HS-27A (cell line): ENCODE measurements at regions not wholly inside any gene's neighbourhood (a gene's known extent, or its start where the extent isn't known, plus 50 kb on each side); places are given as distances from the start of the nearest gene placed in this dataset.
"Not testable (repeated sequence)": the region's sequence is repeated elsewhere in the genome, so short reads cannot be mapped to it uniquely, and the experiment has no call there.

ENCODE experiments used
- DNase-seq: peaks from one replicate; pipeline ENCODE4 v3.0.0-alpha.2; 2012; ENCODE audit warnings: low read depth, missing footprints

DNA sequence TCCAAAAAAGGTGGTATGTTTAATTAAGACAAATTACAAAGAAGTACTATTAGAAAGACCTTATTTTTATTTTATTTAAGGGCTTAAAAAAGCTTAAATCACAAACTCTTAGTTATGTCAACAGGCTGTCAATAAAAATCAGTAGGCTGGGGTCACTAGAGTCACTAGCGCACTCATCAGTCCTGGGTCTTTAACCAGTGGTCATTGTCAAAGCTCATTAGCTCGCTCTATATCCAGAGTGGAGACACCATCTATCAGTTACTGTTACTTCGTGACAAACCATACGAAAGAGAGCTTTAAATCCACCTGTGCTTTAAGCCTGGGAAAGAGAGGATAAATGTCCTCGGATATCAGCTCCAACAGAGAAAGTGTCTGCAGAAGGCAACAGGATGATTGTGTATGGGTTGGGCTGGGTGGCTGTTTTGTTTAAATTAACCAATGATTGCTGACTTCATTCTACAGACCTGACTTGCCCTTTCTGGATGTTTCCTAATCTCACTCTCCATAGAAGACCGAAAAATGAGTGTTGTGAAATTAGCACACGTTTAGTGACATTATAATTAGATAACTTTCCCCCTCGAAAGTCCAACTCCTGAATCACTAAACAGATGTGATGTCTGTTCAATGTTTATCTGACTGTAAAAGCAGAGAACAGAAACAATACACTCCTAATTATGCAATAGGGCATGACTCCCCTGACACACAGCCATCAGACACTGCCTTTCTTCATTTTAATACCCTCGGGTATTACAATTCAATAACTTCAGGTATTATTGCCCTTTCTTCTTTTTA is 123.6 kb upstream of the TNPO1 start:
- DNase-seq: no peak

DNA sequence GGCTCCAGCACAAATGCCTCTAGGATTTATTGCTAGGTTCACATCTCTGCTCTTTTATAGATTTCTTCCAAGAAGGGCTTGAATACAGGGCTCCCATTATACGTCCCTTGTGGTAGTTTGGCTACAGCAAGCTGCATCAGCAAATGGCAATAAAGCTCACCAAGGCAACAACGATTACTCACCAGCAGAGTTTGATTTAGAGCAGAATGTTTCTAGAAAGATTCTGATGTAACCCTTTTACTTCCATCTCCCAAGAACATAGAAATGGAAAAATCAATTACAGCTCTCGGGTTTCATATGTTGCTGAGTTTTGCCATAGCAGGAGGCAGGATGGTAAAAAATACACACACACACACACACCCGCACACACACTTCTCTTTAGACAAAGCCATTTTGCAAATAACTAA is 124.2 kb upstream of the TNPO1 start:
- DNase-seq: no peak

GRCh38 chr5:72691751-72692150 is 124.7 kb upstream of the TNPO1 start:
- DNase-seq: no peak

GRCh38 chr5:72688916-72689315 is 127.5 kb upstream of the TNPO1 start:
- no peak for DNase-seq

DNA sequence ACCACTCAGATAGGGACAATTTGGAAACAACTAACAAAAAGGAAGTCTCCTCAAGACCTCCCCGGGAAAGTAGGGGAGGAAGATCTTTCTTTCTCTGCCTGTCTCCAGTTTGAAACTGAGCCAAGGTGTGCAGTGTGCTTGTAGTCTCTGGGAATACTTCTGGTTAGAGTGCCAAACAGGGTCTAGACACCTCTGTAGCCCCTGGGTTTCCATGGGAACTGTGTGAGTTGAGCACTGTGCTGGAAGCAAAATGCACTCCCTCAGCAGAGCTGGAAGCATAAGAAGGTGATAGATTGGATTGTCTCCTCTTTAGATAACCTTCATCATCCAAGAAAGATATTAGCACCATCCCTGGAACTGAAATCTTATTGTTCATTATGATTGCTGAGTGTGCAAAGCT is 129.2 kb upstream of the TNPO1 start:
- DNase-seq: no peak

- DNase-seq: no peak
Measured at GRCh38 chr5:72682561-72682960, 133.9 kb upstream of the TNPO1 start.

DNA sequence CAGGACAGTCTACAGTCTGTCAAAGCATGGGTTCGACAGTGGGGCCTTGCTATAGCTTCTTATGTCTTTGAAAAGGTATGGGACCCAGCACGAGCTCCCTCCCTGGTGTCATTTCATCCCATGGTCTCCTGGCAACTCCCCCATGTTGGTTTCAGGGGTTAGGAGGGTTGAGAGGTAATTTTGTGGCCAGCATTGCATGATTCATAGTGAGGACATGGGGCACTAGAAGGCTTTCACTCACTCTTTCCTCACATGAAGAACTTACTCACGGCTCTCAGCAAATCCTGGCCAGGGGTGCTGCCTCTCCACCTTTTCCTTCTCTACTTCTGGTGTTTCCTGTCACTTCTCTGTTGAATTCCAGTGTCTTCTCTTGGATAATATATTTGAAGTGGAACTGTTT is 134.7 kb upstream of the TNPO1 start:
- no peak for DNase-seq

- no peak for DNase-seq
Measured at GRCh38 chr5:72677447-72677846, 139.0 kb upstream of the TNPO1 start.

- not testable (repeated sequence) for DNase-seq
Measured at GRCh38 chr5:72676831-72677230, 139.6 kb upstream of the TNPO1 start.

DNA sequence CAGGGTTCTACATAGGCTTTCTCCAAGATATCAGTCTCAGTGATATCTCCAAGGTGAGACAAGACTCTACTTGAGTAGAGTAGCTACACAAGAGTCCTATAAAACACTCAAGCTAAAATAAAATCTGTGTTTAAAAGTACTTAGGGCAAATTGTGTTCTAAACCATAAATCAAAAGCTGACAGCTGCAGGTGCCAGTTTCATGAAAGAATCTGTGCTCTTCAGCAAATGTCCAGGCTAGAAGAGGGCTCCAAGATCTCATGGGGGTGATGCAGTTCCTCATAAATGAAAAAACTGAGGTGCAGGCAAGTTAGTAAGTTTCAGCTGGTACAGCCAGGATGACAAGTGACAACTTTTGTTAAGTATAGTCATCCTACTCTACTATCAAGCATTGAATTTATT is 142.8 kb upstream of the TNPO1 start:
- no peak for DNase-seq

DNA sequence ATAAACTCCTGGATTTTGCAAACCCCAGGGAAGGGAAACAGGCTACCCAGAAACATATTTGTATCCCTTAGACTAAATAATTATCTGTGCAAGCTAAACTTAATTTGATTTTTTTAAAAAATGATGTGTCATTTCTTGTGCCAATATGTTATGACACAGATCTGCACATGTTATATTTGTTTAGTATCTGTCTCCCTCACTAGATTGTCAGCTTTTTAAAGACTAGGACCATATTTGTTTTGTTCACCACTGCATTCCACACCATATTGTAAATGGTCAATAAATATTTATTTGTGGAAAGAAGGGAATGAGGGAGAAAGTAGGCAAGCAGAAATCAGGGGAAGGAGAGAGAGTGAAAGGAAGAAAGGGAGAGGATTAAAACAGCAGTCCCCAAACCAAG is 143.3 kb upstream of the TNPO1 start:
- DNase-seq: no peak

- no peak for DNase-seq
Measured at GRCh38 chr5:72667708-72668107, 148.8 kb upstream of the TNPO1 start.

GRCh38 chr5:72662936-72663335 is 153.5 kb upstream of the TNPO1 start:
- DNase-seq: no peak

- no peak for DNase-seq
Measured at GRCh38 chr5:72662305-72662704, 154.2 kb upstream of the TNPO1 start.

GRCh38 chr5:72661405-72661804 is 154.2 kb upstream of the ZNF366 start:
- DNase-seq: no peak

DNA sequence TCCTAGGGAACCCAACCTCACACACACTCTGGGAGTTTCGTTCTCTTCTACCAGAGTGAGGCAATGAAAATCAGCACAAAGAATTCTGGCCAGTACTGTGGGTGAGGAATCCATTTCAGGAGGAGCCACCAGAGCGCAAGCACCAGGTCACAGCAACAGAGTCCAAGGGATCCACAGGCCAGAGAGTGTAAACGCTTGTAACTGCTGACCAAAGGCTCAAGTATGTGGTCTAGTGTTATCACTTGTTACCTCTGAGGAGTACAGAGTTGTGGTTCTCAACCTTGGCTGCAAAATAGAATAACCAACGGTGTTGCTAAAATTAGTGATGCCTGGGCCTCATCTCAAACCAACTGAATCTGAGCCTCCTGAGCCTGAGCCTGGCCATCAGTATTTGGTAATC is 152.5 kb upstream of the ZNF366 start:
- DNase-seq: no peak

- no peak for DNase-seq
Measured at GRCh38 chr5:72658761-72659540, 151.7 kb upstream of the ZNF366 start.

- DNase-seq: no peak
Measured at GRCh38 chr5:72658161-72658560, 151.0 kb upstream of the ZNF366 start.

DNA sequence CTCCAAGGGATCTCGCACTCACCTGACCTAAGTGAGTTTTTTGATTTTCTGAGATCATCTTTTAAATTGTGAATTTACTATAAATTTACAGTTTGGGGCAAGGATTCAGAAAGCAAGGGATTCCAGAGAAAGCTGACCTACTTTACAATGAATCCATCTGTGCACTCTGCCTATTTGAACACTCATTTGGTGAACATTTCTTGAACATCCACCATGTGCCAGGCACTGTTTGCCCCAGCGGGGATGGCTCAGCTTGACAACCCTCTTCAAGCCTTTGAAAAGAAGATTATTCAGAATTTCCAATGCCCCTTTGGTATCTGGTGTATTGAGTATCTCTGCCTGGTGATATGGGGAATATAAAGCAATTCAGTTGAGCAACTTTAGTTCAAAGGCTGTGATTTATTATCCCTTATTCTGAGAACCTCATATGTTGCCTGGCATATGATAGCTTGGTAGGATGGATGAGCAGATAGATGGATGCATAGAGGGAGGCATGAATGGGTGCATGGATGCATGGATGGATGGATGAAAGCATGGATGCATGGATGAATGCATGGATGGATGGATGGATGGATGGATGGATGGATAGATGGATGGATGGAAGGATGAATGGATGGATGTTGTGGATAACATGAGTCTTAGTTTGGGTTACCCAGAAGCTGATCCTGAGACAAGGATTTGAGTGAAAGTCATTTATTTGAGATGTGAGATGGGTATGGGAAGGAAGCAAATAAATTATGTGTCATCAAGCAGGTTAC is 149.7 kb upstream of the ZNF366 start:
- DNase-seq: no peak

GRCh38 chr5:72656331-72656730 is 149.1 kb upstream of the ZNF366 start:
- no peak for DNase-seq

- DNase-seq: no peak
Measured at GRCh38 chr5:72654231-72654630, 147.0 kb upstream of the ZNF366 start.

- DNase-seq: no peak
Measured at GRCh38 chr5:72653586-72653985, 146.4 kb upstream of the ZNF366 start.

GRCh38 chr5:72651779-72652178 is 144.6 kb upstream of the ZNF366 start:
- DNase-seq: peak; percentile 40
